B cell (primary cell): ENCODE measurements at regions not wholly inside any gene's neighbourhood (a gene's known extent, or its start where the extent isn't known, plus 50 kb on each side); places are given as distances from the start of the nearest gene placed in this dataset.

Experiments
- EZH2 ChIP-seq: IDR thresholded peaks from 2 replicates; pipeline ENCODE4 v1.6.1; 2012; ENCODE audit warnings: borderline replicate concordance, low read depth, mild to moderate bottlenecking, moderate library complexity, low read length; ENCODE audit not compliant: insufficient read depth, poor library complexity, severe bottlenecking
- TF ChIP-seq, protein P1 (sequence below): fragments of 200-600 bp; IDR thresholded peaks from one replicate; pipeline ENCODE4 v1.8.0; 2022; ENCODE audit warnings: antibody characterized with exemption, mild to moderate bottlenecking

DNA sequence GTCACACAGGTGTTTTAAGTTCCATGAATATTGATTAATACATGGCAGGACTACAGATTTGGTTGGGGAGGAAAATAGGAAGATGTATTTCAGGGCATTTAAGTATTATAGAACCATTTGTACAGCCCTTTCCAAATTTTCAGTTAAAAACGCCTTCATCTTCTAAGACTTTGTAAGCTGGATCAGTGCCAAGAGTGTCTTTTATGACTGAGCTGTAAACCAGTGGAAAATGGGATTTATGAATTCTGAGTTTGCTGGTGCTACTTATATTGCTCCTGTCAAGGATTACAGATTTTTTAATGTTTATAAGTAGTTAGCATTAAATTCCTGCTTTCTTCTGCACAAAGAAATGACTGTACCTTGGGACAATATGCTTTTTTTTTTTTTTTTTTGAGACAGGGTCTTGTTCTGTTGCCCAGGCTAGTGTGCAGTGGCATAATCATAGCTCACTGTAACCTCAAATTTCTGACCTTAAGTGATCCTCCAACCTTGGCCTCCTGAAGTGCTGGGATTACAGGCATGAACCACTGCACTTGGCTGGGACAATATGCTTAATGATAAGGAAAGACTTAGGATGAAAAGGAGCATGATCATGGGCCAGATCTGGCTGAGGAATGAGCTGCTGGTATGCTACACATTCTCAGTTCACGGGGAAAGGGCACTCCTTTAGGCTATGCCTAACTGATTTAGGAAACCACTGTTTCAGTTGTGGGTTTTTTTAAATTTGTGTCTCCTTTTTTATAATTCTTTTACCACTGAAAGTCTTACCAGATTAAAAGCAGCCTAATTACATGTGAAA, 113.6 kb upstream of the MTNR1B start:
- TF ChIP-seq, protein P1, sequence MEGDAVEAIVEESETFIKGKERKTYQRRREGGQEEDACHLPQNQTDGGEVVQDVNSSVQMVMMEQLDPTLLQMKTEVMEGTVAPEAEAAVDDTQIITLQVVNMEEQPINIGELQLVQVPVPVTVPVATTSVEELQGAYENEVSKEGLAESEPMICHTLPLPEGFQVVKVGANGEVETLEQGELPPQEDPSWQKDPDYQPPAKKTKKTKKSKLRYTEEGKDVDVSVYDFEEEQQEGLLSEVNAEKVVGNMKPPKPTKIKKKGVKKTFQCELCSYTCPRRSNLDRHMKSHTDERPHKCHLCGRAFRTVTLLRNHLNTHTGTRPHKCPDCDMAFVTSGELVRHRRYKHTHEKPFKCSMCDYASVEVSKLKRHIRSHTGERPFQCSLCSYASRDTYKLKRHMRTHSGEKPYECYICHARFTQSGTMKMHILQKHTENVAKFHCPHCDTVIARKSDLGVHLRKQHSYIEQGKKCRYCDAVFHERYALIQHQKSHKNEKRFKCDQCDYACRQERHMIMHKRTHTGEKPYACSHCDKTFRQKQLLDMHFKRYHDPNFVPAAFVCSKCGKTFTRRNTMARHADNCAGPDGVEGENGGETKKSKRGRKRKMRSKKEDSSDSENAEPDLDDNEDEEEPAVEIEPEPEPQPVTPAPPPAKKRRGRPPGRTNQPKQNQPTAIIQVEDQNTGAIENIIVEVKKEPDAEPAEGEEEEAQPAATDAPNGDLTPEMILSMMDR: no peak
- TF ChIP-seq EZH2: no peak
